Mesendoderm (in vitro differentiated cells): ENCODE measurements at regions not wholly inside any gene's neighbourhood (a gene's known extent, or its start where the extent isn't known, plus 50 kb on each side); places are given as distances from the start of the nearest gene placed in this dataset.
"Not testable (repeated sequence)": the region's sequence is repeated elsewhere in the genome, so short reads cannot be mapped to it uniquely, and the experiment has no call there.

ENCODE experiments used
- DNase-seq: peaks from one replicate; pipeline ENCODE4 v3.0.0; 2013
- H2AK5ac ChIP-seq: 2 replicates; pipeline ENCODE4 v1.6.1; 2013; ENCODE audit warnings: low read length, inconsistent platforms
- H2BK120ac ChIP-seq: 2 replicates; pipeline ENCODE4 v1.6.1; 2013; ENCODE audit warnings: low read depth, mild to moderate bottlenecking, low read length, moderate library complexity, mixed read lengths
- H2BK15ac ChIP-seq: replicated peaks from 2 replicates; pipeline ENCODE4 v1.6.1; 2013; ENCODE audit warnings: low read depth, mild to moderate bottlenecking, moderate library complexity
- H2BK5ac ChIP-seq: 2 replicates; pipeline ENCODE4 v1.6.1; 2013; ENCODE audit warnings: low read length, inconsistent platforms
- H3K18ac ChIP-seq: 2 replicates; pipeline ENCODE4 v1.6.1; 2013; ENCODE audit warnings: mild to moderate bottlenecking, low read length, mixed read lengths
- H3K23ac ChIP-seq: one replicate; pipeline ENCODE4 v1.6.1; 2013; ENCODE audit warnings: low read length
- H3K27ac ChIP-seq: 2 replicates; pipeline ENCODE4 v1.5.1; 2013; ENCODE audit warnings: low read depth, mild to moderate bottlenecking, inconsistent platforms, low read length, moderate library complexity
- H3K27me3 ChIP-seq: 2 replicates; pipeline ENCODE4 v1.6.1; 2013; ENCODE audit warnings: low read length, control low read depth, mild to moderate bottlenecking, inconsistent platforms; ENCODE audit not compliant: insufficient read depth, poor library complexity
- H3K36me3 ChIP-seq: 2 replicates; pipeline ENCODE4 v1.6.1; 2013; ENCODE audit warnings: low read length, inconsistent platforms; ENCODE audit not compliant: control insufficient read depth, insufficient read depth
- H3K4ac ChIP-seq: one replicate; pipeline ENCODE4 v1.6.1; 2013; ENCODE audit warnings: low read depth, mild to moderate bottlenecking, low read length, moderate library complexity
- H3K4me1 ChIP-seq: 2 replicates; pipeline ENCODE4 v1.6.1; 2013; ENCODE audit warnings: low read depth, low read length, inconsistent platforms; ENCODE audit not compliant: control insufficient read depth
- H3K4me2 ChIP-seq: 2 replicates; pipeline ENCODE4 v1.6.1; 2013; ENCODE audit warnings: low read length
- H3K4me3 ChIP-seq: 2 replicates; pipeline ENCODE4 v1.5.1; 2013; ENCODE audit warnings: mild to moderate bottlenecking, low read length
- H3K56ac ChIP-seq: one replicate; pipeline ENCODE4 v1.6.1; 2013; ENCODE audit warnings: low read length
- H3K79me1 ChIP-seq: 2 replicates; pipeline ENCODE4 v1.6.1; 2013; ENCODE audit warnings: low read length, inconsistent platforms
- H3K79me2 ChIP-seq: 2 replicates; pipeline ENCODE4 v1.6.1; 2013; ENCODE audit warnings: mild to moderate bottlenecking, low read length; ENCODE audit not compliant: control insufficient read depth, insufficient read depth
- H3K9ac ChIP-seq: 2 replicates; pipeline ENCODE4 v1.6.1; 2013; ENCODE audit warnings: low read length, inconsistent platforms
- H4K5ac ChIP-seq: one replicate; pipeline ENCODE4 v1.6.1; 2013; ENCODE audit warnings: low read length
- H4K8ac ChIP-seq: one replicate; pipeline ENCODE4 v1.6.1; 2013; ENCODE audit warnings: low read depth, mild to moderate bottlenecking, control low read depth, low read length, moderate library complexity
- WGBS: extraction: QIAGEN DNeasy Blood & Tissue Kit; methylation state at CpG from one replicate; pipeline ENCODE4 v1.1.7; 2013; ENCODE audit warnings: low lambda C conversion rate, missing lambda C conversion rate; ENCODE audit not compliant: insufficient coverage; ENCODE audit errors: extremely low coverage; 5-methylcytosine and 5-hydroxymethylcytosine counted together

DNA sequence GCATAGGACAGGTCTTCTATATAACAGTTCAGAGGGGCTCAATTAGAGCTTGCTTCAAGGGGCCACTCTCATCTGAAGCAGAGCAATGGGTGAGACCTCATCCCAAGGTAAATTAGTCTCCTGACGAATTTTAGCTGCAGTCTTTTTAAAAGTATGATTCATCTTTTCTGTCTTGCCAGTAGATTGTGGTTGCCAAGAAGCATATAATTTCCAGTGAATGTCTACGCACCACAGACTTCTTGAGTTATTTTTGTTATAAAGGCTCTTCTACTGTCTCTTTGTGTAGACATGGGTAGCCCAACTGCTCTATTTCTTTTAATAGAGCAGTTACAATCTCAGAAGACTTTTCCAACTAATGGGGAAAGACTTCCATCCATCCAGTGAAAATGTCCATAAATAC is 108.9 kb upstream of the FMN2 start:
- H3K4ac ChIP-seq = no peak overlapping the region
- no peaks in the 10 kb centered on the region for H3K36me3 ChIP-seq
- no peak overlapping the region for H3K9ac ChIP-seq
- H3K4me3 ChIP-seq = no peak overlapping the region
- H4K8ac ChIP-seq = no peak overlapping the region
- H3K56ac ChIP-seq = no peak overlapping the region
- H3K27ac ChIP-seq = no peak overlapping the region
- no peak overlapping the region for H3K4me2 ChIP-seq
- WGBS = no CpG with 5 or more reads among the region's 2 CpGs
- H3K4me1 ChIP-seq = no peaks in the 10 kb centered on the region
- no peak overlapping the region for H2AK5ac ChIP-seq
- H3K23ac ChIP-seq = no peak overlapping the region
- H4K5ac ChIP-seq = no peak overlapping the region
- H3K18ac ChIP-seq = no peak overlapping the region
- no peak for DNase-seq
- H3K79me1 ChIP-seq = no peaks in the 10 kb centered on the region
- no peaks in the 10 kb centered on the region for H3K79me2 ChIP-seq
- no peaks in the 10 kb centered on the region for H3K27me3 ChIP-seq
- no peak overlapping the region for H2BK120ac ChIP-seq
- H2BK5ac ChIP-seq = no peak overlapping the region
- no peak overlapping the region for H2BK15ac ChIP-seq

DNA sequence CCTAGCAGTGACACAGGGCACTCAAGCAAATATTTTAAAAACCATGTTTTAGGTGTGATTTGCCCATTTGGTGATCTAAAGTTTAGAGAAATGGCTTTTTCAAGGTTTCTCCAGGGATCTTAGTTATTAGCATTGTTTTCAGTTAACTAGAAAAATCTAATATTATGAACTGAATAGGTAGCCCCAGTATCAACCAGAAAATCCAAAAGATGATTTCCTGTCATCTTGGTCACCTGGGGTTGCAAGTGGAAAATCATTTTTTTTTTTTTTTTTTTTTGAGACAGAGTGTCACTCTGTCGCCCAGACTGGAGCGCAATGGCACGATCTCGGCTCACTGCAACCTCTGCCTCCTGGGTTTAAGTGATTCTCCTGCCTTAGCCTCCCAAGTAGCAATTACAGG is 106.6 kb upstream of the FMN2 start:
- Histone ChIP-seq H3K27me3 (no peaks in the 10 kb centered on the region), H2BK120ac (no peak overlapping the region), H3K27ac (no peak overlapping the region), H4K8ac (no peak overlapping the region), H3K4me2 (no peak overlapping the region), H4K5ac (no peak overlapping the region), H3K4me3 (no peak overlapping the region), H3K36me3 (no peaks in the 10 kb centered on the region), H3K18ac (no peak overlapping the region), H3K4me1 (no peaks in the 10 kb centered on the region), H3K4ac (no peak overlapping the region), H3K79me1 (no peaks in the 10 kb centered on the region), H3K56ac (no peak overlapping the region), H2BK15ac (no peak overlapping the region), H3K23ac (no peak overlapping the region), H3K9ac (no peak overlapping the region), H3K79me2 (no peaks in the 10 kb centered on the region), H2AK5ac (no peak overlapping the region), H2BK5ac (no peak overlapping the region)
- peak; percentile 23 for DNase-seq
- WGBS = no CpG with 5 or more reads among the region's 4 CpGs

DNA sequence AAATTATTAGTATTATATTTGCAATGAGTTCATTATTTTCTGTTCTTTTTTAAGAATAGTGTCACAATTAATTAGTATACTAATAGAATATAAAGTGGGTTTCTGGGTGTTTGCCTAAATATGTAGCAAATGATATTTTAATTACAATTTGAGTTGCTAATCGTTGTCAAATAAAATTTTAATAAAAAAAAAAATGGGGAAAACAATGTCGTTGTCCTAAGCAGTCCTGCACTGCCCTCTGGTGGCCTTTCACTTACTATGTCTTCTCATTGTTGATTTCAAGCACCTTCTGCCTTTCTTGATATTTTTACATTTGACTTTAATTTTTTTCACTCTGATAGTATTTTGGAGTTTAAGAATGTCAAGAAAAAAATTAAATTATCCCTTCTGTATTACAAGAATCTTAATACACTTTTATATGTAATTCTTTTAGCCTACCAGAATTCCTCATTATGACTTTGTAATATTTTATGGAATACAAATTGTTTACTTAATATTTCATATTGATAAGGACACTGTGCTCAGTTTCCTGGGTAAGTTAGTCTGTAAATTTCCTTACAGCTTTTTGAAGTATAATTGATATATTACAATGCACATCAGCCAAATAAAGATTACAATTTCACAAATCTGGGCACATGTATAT is 104.5 kb upstream of the FMN2 start:
- no peaks in the 10 kb centered on the region for H3K27me3 ChIP-seq
- no peak overlapping the region for H3K56ac ChIP-seq
- no peaks in the 10 kb centered on the region for H3K79me2 ChIP-seq
- no CpG with 5 or more reads among the region's 2 CpGs for WGBS
- no peaks in the 10 kb centered on the region for H3K36me3 ChIP-seq
- H2AK5ac ChIP-seq = no peak overlapping the region
- no peak overlapping the region for H3K4me2 ChIP-seq
- H3K18ac ChIP-seq = no peak overlapping the region
- H3K27ac ChIP-seq = no peak overlapping the region
- no peak overlapping the region for H2BK5ac ChIP-seq
- DNase-seq = peak; percentile 32
- no peak overlapping the region for H3K23ac ChIP-seq
- no peak overlapping the region for H2BK120ac ChIP-seq
- no peak overlapping the region for H2BK15ac ChIP-seq
- H4K5ac ChIP-seq = no peak overlapping the region
- H3K79me1 ChIP-seq = no peaks in the 10 kb centered on the region
- H3K9ac ChIP-seq = no peak overlapping the region
- H4K8ac ChIP-seq = no peak overlapping the region
- no peak overlapping the region for H3K4me3 ChIP-seq
- H3K4me1 ChIP-seq = no peaks in the 10 kb centered on the region
- H3K4ac ChIP-seq = no peak overlapping the region

DNA sequence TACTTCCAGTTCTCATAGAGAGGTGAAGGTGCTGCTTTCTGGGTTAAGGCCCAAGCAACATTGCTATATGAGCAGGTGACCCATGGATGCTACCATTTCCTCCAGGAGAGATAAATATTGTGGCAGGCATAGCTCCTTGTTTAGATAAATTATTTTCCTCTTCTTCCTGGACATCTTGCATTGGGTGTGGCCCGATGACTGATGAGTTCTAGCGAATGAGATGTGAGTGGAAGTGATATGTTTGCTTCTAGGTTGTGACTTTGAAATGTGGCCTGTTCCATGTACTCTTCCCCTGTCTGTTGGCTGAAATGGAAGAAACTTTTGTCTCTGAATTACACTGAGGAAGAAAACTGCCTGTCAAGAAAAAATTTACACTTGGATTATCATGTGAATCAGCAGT is 101.7 kb upstream of the FMN2 start:
- Histone ChIP-seq H4K8ac (no peak overlapping the region), H3K9ac (no peak overlapping the region), H3K4me3 (no peak overlapping the region), H3K36me3 (no peaks in the 10 kb centered on the region), H3K27me3 (no peaks in the 10 kb centered on the region), H2BK15ac (no peak overlapping the region), H2AK5ac (no peak overlapping the region), H3K56ac (no peak overlapping the region), H3K4me2 (no peak overlapping the region), H3K23ac (no peak overlapping the region), H2BK5ac (no peak overlapping the region), H3K79me2 (no peaks in the 10 kb centered on the region), H3K4me1 (no peaks in the 10 kb centered on the region), H3K4ac (no peak overlapping the region), H3K79me1 (no peaks in the 10 kb centered on the region), H3K27ac (no peak overlapping the region), H3K18ac (no peak overlapping the region), H2BK120ac (no peak overlapping the region), H4K5ac (no peak overlapping the region)
- WGBS = no CpG with 5 or more reads among the region's 2 CpGs
- DNase-seq = no peak

DNA sequence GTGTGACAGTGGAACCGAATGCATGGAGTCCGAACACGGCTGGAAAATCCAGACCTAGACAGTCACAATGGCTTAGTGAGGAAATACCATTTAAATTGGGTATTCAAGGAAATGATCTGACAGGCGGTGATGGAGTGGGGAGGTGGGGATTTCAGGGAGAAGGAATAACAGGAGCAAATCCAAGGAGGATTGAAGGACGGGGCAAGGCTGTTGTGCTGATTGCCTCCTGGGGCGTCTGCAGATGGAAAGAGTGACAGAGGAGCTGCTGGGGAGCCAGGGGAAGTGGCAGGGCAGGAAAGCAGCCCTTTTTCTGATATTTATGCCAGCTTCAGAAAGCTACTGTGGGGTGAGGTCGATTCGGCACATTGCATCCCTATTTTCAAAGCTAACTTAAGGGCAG is 99.1 kb upstream of the FMN2 start:
- DNase-seq, H3K79me2 ChIP-seq, H3K4me1 ChIP-seq, H3K4me2 ChIP-seq, H3K4ac ChIP-seq, H2BK5ac ChIP-seq, H3K9ac ChIP-seq, H3K36me3 ChIP-seq, H3K4me3 ChIP-seq, H2BK120ac ChIP-seq, H3K56ac ChIP-seq, H4K8ac ChIP-seq, H3K27me3 ChIP-seq, H2AK5ac ChIP-seq, H3K23ac ChIP-seq, H3K18ac ChIP-seq, H3K27ac ChIP-seq, H3K79me1 ChIP-seq, H2BK15ac ChIP-seq, H4K5ac ChIP-seq: not testable (repeated sequence)
- WGBS = no CpG with 5 or more reads among the region's 8 CpGs

DNA sequence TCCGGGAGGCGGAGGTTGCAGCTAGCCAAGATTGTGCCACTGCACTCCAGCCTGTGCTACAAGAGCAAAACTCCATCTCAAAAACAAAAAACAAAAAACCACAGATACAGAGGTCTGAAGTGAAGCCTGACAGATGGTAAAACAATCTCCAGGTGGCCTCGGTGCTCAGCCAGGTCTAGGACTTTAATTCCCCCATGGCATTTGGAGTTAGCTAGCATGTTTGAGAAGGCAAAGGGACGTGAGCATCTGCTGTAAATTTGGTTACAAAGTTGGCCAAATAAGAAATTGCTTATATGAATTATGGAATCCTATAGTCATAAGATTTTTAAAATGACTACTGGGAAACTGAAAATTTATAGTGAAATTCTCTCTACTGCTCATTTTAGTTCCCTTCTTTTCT is 98.3 kb upstream of the FMN2 start:
- no peak overlapping the region for H3K56ac ChIP-seq
- no peak overlapping the region for H3K4me3 ChIP-seq
- H2AK5ac ChIP-seq = no peak overlapping the region
- H2BK120ac ChIP-seq = no peak overlapping the region
- H4K5ac ChIP-seq = no peak overlapping the region
- no peak overlapping the region for H2BK15ac ChIP-seq
- no peaks in the 10 kb centered on the region for H3K27me3 ChIP-seq
- DNase-seq = no peak
- no peak overlapping the region for H3K18ac ChIP-seq
- no peak overlapping the region for H3K4me2 ChIP-seq
- no peak overlapping the region for H3K4ac ChIP-seq
- no peak overlapping the region for H3K23ac ChIP-seq
- no peaks in the 10 kb centered on the region for H3K79me2 ChIP-seq
- H3K27ac ChIP-seq = no peak overlapping the region
- no peak overlapping the region for H3K9ac ChIP-seq
- no peaks in the 10 kb centered on the region for H3K79me1 ChIP-seq
- WGBS = no CpG with 5 or more reads among the region's 4 CpGs
- no peaks in the 10 kb centered on the region for H3K36me3 ChIP-seq
- H2BK5ac ChIP-seq = no peak overlapping the region
- H3K4me1 ChIP-seq = no peaks in the 10 kb centered on the region
- no peak overlapping the region for H4K8ac ChIP-seq
